ENCODE measurements at regions not wholly inside any gene's neighbourhood (a gene's known extent, or its start where the extent isn't known, plus 50 kb on each side); places are given as distances from the start of the nearest gene placed in this dataset.

- TF ChIP-seq THRB (CRISPR knock-in tag; conservative IDR thresholded peaks at IDR 0.05) = no peak
- no peak for TF ChIP-seq NCOA2 (IDR thresholded peaks at IDR 0.05; ENCODE audit: partially characterized antibody in 2 of 2)
- TF ChIP-seq ARID2 (IDR thresholded peaks at IDR 0.05) = no peak
- TF ChIP-seq ETS2 (tag; IDR thresholded peaks at IDR 0.05; ENCODE audit: borderline replicate concordance, poor library complexity, severe bottlenecking) = no peak
- TF ChIP-seq ZNF79 (CRISPR knock-in tag; IDR thresholded peaks at IDR 0.05; ENCODE audit: low read depth) = no peak
- no peak for TF ChIP-seq XRCC3 (IDR thresholded peaks at IDR 0.05)
- TF ChIP-seq ZNF431 (CRISPR knock-in tag; IDR thresholded peaks at IDR 0.05) = no peak
- TF ChIP-seq ETS1 (conservative IDR thresholded peaks at IDR 0.05; ENCODE audit: control insufficient read depth, low read depth, low read length) = no peak
- no peak for TF ChIP-seq ZC3H4 (CRISPR knock-in tag; IDR thresholded peaks at IDR 0.05; ENCODE audit: borderline replicate concordance)
- TF ChIP-seq MXI1 (IDR thresholded peaks at IDR 0.05; ENCODE audit: low read depth, low read length) = no peak
- TF ChIP-seq HDAC3 (IDR thresholded peaks at IDR 0.05; ENCODE audit: borderline replicate concordance, partially characterized antibody) = no peak
- TF ChIP-seq SRSF9 (IDR thresholded peaks at IDR 0.05; ENCODE audit: borderline replicate concordance, low read depth, low read length) = no peak
- no peak for TF ChIP-seq ZNF699 (CRISPR knock-in tag; IDR thresholded peaks at IDR 0.05; ENCODE audit: insufficient replicate concordance)
- no peak for TF ChIP-seq ZBTB8A (IDR thresholded peaks at IDR 0.05; ENCODE audit: partially characterized antibody)
- peak; percentile 95 for TF ChIP-seq FOSL1 (tag; conservative IDR thresholded peaks at IDR 0.05)
- TF ChIP-seq ZNF449 (CRISPR knock-in tag; IDR thresholded peaks at IDR 0.05) = no peak
- TF ChIP-seq MYC (IDR thresholded peaks at IDR 0.05; ENCODE audit: low read depth, low read length) = 0 out of 2 replicates have a peak, but pooled peaks have one; percentile 18
- no peak for TF ChIP-seq MYC (CRISPR knock-in tag; IDR thresholded peaks at IDR 0.05; ENCODE audit: borderline replicate concordance, low read depth)
- no peak for TF ChIP-seq ILK (tag; IDR thresholded peaks at IDR 0.05; ENCODE audit: borderline replicate concordance, low read depth)
- TF ChIP-seq POLR3G (IDR thresholded peaks at IDR 0.05; ENCODE audit: extremely low read depth, insufficient read length, insufficient replicate concordance) = no peak
- TF ChIP-seq EHMT2 (IDR thresholded peaks at IDR 0.05) = no peak
- no peak for TF ChIP-seq RBM17 (IDR thresholded peaks at IDR 0.05; ENCODE audit: borderline replicate concordance, low read depth, low read length)
- TF ChIP-seq LCOR (CRISPR knock-in tag; IDR thresholded peaks at IDR 0.05) = no peak
- no peak for TF ChIP-seq CREM (IDR thresholded peaks at IDR 0.05; ENCODE audit: low read depth)
- no peak for TF ChIP-seq DDX20 (tag; IDR thresholded peaks at IDR 0.05; ENCODE audit: low read depth)
- no peak for TF ChIP-seq ZNF583 (CRISPR knock-in tag; IDR thresholded peaks at IDR 0.05)
- TF ChIP-seq ZKSCAN3 (CRISPR knock-in tag; IDR thresholded peaks at IDR 0.05) = no peak
Observed at GRCh38 chr3:66885326-66886000, 112.6 kb upstream of the KBTBD8 start (continued).
